ENCODE measurements at regions not wholly inside any gene's neighbourhood (a gene's known extent, or its start where the extent isn't known, plus 50 kb on each side); places are given as distances from the start of the nearest gene placed in this dataset.
"Not testable (repeated sequence)": the region's sequence is repeated elsewhere in the genome, so short reads cannot be mapped to it uniquely, and the experiment has no call there.

DNA sequence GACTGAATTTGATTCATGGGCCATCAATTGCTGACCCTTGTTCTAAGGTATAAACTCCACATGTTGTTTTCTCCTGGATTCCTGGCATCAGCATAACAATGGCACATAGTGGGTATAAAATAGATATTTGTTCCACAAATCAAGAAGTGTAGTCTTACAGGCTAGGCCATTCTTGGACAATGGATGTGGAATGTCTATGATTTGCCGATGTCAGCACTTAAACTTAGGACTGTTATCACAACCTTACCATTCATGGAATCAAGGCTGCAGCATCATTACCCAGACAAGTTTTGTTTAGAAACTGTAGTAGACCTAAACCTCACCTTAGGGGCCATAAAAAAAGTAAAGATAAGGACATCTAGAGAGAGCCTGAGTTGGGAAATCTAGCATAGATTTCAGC is 680.0 kb downstream of the BRINP1 start:
- in situ Hi-C loops (cut with MboI; ENCODE audit: low sequenced_read_pairs) = no loop called here

DNA sequence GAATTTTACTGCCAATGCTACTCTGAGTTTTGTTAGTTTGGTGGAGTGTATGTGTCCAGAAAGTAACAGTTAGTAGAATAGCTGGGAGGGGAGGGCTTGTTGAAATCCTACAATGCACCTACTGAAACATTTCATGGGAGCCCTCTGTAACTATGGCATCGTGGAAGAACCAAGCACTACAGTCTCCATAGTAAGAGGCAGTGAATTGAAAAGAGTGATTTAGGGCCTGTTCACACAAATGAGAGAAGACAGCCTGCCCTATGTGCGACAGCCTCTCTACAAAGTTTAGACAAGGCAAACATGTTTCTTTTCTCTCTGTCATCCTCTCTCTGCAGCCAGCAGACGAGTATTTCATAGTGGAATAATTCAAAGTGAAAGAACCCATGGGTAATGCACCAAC is 676.6 kb downstream of the BRINP1 start:
- in situ Hi-C loops (cut with MboI; ENCODE audit: low sequenced_read_pairs) = no loop called here

DNA sequence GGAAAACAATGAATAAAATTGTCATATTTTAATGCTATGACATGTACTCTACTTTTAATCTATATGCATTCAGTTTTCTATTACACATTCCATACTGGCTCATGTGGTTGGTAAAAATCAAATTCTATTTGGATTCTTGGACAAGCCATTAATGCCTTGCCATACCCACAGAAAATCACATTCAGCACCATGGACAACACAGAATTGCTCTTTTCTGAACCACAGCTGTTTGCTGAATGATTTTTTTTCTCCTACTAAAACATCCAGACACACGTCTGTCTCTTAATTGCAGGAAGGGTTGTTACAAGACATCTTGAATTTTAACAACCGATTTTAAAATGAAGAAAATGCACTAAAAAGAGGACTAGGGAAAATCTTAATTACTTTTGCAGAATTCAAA is 675.6 kb downstream of the BRINP1 start:
- in situ Hi-C loops (cut with MboI; ENCODE audit: low sequenced_read_pairs) = no loop called here

- in situ Hi-C loops (cut with MboI; ENCODE audit: low sequenced_read_pairs) = not testable (repeated sequence)
These were observed 674.0 kb downstream of the BRINP1 start for GRCh38 chr9:118695249-118695648.

GRCh38 chr9:118701985-118702384 is 667.2 kb downstream of the BRINP1 start:
- in situ Hi-C loops (cut with MboI; ENCODE audit: low sequenced_read_pairs) = no loop called here

DNA sequence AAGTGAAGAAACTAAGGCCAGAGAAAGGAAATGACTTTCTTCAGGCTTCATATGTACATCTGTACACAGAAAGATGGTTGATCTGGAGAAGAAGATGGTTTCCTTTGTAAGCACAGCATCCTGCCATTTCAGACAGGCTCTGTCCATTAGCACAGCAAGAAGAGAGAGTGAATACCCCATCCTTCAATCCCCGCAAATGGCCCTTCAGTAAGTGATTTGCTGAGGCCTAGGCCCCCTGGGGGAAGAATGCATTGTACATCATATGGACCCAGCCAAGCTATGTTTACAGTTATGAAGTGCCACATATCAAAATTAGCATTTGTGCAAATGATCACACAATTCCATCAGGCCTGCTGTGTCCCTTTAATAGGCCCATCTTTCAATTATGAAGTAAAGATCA is 657.4 kb downstream of the BRINP1 start:
- in situ Hi-C loops (cut with MboI; ENCODE audit: low sequenced_read_pairs) = no loop called here

GRCh38 chr9:118721276-118721675 is 648.0 kb downstream of the BRINP1 start:
- in situ Hi-C loops (cut with MboI; ENCODE audit: low sequenced_read_pairs) = no loop called here

GRCh38 chr9:118721923-118722322 is 647.3 kb downstream of the BRINP1 start:
- in situ Hi-C loops (cut with MboI; ENCODE audit: low sequenced_read_pairs) = no loop called here

GRCh38 chr9:118729981-118730380 is 639.3 kb downstream of the BRINP1 start:
- in situ Hi-C loops (cut with MboI; ENCODE audit: low sequenced_read_pairs) = no loop called here

DNA sequence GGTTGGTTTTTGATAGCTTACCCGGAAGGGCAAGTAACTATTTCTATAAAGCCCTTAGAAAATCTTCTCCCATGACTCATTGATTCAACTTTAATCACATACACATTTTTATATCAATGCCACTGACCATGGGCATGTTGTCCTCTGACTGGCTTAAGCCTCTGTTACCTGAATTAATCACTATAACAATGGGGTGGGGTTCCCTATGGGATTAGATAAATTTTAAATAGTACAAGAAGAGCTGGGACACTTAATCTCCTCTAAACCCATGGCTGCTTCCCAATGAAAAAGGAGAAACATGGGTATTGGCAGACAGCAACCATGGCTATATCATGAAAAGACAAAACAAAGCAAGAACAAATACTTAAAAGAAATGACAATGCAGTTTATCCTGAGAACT is 636.2 kb downstream of the BRINP1 start:
- in situ Hi-C loops (cut with MboI; ENCODE audit: low sequenced_read_pairs) = no loop called here

- in situ Hi-C loops (cut with MboI; ENCODE audit: low sequenced_read_pairs) = no loop called here
These were observed 634.5 kb downstream of the BRINP1 start for GRCh38 chr9:118734696-118735095.

DNA sequence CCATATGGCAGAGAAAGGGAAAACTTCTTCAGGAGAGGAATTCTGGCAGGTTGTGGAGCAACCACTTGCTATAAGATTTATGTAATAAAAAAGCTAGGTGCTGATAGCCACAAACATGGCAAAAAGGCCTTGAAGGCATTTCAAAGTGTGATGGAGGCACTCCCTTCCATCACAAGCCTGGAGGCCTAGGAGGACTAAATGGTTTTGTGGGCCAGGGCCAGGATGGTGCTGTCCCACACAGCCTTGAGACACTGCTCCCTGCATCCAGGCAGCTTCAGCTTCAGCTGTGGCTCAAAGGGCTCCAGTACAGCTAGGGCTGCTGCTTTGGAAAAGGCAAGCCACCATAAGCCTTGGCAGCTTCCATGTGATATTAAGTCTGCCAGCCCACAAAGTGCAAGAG is 632.8 kb downstream of the BRINP1 start:
- in situ Hi-C loops (cut with MboI; ENCODE audit: low sequenced_read_pairs) = no loop called here

DNA sequence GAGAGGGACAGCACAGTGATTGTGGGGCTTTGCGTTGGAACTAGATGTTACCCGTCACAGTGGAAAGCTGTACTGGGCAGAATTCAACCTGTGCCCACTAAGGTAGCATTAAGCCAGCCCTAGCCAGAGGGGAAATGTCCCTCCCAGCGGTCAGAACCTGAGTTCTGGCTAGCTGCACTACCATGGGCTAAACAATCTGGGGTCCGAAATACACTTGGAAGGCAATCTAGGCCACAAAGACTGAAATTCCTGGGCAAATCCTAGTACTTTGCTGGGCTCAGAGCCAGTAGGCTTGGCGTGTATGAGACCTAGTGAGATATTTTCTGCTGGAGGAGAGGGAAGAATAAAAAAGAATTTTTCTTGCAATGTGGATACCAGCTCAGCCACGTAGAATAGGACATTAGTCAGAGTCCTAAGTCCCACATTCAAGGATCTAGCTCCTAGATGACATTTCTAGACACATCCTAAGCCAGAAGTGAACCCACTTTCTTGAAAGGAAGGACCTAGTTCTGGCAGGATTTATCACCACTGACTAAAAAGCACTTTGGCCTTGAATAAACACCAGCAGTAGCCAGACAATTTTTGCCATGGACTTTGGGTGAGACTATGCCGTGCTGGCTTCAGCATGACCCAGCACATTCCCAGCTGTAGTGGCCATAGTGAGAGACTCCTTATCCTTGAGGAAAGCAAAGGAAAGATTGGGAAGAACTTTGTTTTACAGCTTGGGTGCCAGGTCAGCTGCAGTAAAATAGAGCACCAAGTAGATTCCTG is 618.0 kb downstream of the BRINP1 start:
- in situ Hi-C loops (cut with MboI; ENCODE audit: low sequenced_read_pairs) = no loop called here

DNA sequence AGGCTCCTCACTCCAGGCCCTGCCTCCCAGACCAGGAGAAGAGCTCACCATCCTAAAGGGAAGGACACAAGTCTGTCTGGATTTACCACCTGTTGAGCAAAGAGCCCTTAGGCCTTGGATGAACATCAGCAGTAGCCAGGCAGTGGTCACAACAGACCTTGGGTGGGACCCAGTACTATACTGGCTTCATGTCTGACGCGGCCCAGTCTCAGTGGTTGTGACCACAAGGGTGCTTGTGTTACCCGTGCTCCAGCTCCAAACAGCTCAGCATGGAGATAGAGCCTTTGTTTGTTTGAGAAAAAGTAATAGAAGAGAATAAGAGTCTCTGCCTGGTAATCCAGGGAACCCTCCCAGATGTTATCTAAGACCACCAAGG is 617.4 kb downstream of the BRINP1 start:
- in situ Hi-C loops (cut with MboI; ENCODE audit: low sequenced_read_pairs) = no loop called here

DNA sequence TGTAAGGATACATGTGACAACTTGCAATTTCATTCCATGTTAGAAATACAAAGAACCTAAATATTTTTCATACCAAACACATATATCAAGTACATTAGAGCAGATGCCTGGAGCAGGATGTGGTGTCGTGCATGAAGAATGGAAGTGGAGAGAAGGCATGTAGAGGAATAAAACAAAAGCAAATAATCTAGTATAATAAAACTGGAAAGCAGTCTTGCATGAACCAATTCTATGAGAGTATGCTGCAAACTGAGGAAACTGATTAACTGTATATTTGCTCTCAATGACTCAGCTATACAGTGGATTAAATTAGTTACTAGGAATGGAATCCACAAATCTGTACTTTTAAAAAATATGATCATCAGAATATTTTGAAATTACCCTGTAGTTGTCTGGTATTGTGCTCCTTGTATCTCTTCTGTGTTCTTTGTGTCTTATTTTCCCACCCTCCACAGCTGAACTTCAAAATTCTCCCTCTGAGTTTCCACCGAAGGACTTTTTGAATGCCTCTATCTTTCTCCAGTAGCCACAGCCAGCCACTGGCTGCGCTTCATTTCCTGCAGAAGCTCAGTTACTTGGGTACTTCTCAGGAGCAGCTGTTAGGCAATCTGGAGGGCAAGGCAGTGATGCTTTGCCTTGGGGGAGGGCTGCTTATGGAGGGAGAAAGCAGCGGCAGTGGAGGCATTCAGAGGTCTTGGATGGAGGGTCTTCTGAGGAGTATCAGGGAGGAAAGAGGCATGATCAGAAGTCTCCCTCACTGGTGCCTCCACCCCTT is 608.0 kb downstream of the BRINP1 start:
- in situ Hi-C loops (cut with MboI; ENCODE audit: low sequenced_read_pairs) = no loop called here

- in situ Hi-C loops (cut with MboI; ENCODE audit: low sequenced_read_pairs) = no loop called here
These were observed 601.7 kb downstream of the BRINP1 start for GRCh38 chr9:118767571-118767970.

GRCh38 chr9:118782790-118783463 is 586.3 kb downstream of the BRINP1 start:
- in situ Hi-C loops (cut with MboI; ENCODE audit: low sequenced_read_pairs) = no loop called here

GRCh38 chr9:118784033-118784432 is 585.2 kb downstream of the BRINP1 start:
- in situ Hi-C loops (cut with MboI; ENCODE audit: low sequenced_read_pairs) = no loop called here

DNA sequence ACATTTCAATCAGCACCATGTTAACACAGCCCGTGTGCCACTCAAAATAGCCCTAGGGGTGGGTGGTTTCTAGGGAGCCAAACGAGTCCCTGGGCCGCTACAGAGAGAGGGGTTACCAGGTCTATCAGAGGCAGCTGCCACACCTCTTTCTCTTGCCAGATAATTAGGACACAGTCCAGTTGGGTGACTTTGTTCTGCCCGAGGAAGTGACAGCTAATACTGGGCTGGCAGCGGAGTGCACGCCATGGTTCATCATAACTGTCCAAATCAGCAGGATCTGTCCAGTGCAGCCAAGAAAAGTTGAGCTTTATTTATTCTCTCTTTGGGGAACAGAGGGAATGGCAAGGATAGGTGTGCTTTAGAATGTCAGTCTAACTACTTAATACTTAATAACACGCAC is 583.8 kb downstream of the BRINP1 start:
- in situ Hi-C loops (cut with MboI; ENCODE audit: low sequenced_read_pairs) = no loop called here

GRCh38 chr9:118786877-118787276 is 582.4 kb downstream of the BRINP1 start:
- in situ Hi-C loops (cut with MboI; ENCODE audit: low sequenced_read_pairs) = no loop called here

DNA sequence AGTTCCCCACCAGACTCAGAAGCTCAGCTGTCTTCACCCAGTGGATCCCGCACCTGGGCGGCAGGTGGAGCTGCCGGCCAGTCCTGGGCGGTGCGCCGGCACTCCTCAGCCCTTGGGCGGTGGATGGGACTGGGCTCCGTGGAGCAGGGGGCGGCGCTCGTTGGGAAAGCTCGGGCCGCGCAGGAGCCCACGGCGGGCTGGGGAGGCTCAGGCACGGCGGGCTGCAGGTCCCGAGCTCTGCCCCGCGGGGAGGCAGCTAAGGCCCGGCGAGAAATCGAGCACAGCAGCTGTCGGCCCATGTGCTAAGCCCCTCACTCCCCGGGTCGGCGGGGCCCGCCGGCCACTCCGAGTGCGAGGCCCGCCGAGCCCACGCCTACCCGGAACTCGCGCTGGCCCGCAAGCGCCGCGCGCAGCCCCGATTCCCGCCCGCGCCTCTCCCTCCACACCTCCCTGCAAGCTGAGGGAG is 560.0 kb downstream of the BRINP1 start:
- in situ Hi-C loops (cut with MboI; ENCODE audit: low sequenced_read_pairs) = no loop called here

DNA sequence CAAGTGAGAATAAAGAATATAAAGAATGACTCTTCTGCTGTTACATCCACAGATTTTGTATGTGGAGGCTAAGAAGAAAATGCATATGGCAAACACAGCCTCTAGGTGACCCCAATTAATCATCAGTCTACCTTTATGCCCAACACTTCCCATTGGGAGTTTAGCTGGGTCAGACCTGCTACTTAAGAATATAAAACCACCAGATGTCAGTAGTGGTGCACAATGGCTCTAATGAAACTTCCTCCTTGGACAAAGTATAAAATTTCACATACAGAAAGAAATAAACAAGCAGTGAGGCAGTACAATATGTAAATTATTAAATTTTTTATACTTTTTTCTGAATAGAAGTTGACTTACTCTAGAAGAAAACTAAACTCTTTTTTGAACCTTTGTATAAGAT is 539.9 kb downstream of the BRINP1 start:
- in situ Hi-C loops (cut with MboI; ENCODE audit: low sequenced_read_pairs) = no loop called here

Data from HL-60/S4 treated with phorbol 12-myristate 13-acetate at 8.2 ng/mL for 4 days and 3 days (cell line).